GM12873 (cell line): ENCODE measurements at regions not wholly inside any gene's neighbourhood (a gene's known extent, or its start where the extent isn't known, plus 50 kb on each side); places are given as distances from the start of the nearest gene placed in this dataset.

Experiments used
- CTCF ChIP-seq: IDR thresholded peaks from 2 replicates; pipeline ENCODE4 v1.5.1; 2012; ENCODE audit warnings: low read depth, mild to moderate bottlenecking, moderate library complexity, low read length, control low read depth; ENCODE audit not compliant: insufficient read depth; ENCODE audit errors: missing control alignments

GRCh38 chr11:19644316-19644715, 68.3 kb upstream of the NAV2 start:
- no peak for TF ChIP-seq CTCF

GRCh38 chr11:19642185-19643158, 70.2 kb upstream of the NAV2 start:
- no peak for TF ChIP-seq CTCF

GRCh38 chr11:19639603-19640105, 73.0 kb upstream of the NAV2 start:
- no peak for TF ChIP-seq CTCF

GRCh38 chr11:19635332-19635731, 77.3 kb upstream of the NAV2 start:
- TF ChIP-seq CTCF, result no peak

- no peak for TF ChIP-seq CTCF
Measured at GRCh38 chr11:19633276-19633675, 79.4 kb upstream of the NAV2 start.

- no peak for TF ChIP-seq CTCF
Measured at GRCh38 chr11:19632499-19632834, 80.2 kb upstream of the NAV2 start.

GRCh38 chr11:19631712-19632498, 80.7 kb upstream of the NAV2 start:
- no peak for TF ChIP-seq CTCF
